NCI-H69 (cell line): ENCODE measurements at regions not wholly inside any gene's neighbourhood (a gene's known extent, or its start where the extent isn't known, plus 50 kb on each side); places are given as distances from the start of the nearest gene placed in this dataset.

Experiments
- DNase-seq: peaks from one replicate; lab custom pipeline; 2025; lab: John Stamatoyannopoulos, UW

DNA sequence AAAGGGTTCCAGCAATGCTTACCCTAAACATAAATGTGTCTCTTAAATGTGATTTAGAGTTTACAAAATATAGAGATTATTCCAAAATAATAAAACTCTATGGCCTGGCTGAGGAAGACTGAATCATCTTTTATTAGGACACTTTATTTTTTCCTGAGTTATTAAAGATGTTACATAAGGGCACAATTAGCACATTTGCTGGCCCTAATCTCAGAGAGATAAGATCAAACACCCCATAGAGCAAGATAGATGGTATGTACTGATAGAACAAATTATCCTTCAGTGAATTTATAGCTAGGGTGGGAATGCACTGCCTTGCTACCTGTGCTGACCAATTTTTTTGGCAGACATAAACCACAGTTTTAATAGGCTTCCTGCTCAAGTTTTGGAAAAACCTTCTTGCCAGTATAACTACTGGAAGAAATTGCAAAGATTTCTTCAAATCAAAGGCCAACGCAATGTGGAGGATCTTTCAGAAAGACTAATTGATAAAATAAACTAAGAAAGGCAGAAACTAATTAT, 367.1 kb upstream of the MPDZ start:
- no peak for DNase-seq

DNA sequence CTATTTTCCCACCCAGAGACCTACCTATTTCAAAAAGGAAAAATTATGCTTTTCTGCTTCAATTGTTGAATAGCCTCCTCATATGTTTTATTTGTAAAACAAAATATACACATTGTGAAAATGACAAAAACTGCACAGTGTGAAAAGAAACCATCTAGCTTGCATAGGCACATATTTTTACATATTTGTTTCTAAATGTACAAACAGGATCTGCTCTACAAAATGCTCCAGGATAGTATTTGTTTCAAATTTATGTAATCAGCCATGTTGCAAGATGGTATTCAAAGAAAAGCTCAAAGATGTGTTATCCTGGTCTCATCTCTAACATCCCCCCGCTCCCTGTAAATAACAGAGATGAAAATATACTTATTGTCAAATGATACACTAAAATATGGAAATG, 366.1 kb upstream of the MPDZ start:
- no peak for DNase-seq

DNA sequence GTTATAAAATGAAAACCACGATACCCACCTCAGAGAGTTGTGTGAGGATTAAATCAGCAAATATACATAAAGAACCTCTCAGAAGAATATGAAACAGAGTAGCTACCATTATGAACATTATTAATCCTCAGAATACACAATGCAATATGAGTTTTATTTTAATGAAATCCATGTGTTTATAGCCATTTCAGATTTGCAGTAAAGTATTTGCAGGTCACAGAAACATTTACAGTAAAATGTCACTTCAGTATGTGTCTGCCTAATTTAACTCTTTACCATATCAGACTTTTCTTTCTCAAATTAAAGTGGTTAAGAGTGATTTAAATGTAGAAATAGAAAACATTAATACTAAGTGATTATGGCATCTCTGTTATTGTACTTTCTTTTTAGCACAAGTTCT, 365.2 kb upstream of the MPDZ start:
- no peak for DNase-seq

DNA sequence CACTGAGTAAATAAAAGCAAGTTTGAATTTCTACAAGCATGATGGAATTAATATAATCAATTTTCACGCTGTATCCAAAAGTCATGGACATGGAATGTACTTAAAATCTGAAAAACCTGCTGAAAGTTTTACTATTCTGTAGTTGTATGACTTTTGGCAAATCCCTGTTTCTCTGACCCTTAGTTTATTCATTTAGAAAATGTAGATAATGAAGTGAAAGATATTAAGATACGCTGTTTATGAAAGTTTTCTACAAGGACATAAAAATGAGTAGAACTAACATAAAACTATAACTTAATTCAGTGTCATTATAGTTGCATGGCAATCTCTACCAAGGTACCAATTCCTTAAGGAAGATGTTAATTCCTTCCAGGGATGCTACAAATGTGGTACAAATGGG, 363.2 kb upstream of the MPDZ start:
- DNase-seq, result no peak

DNA sequence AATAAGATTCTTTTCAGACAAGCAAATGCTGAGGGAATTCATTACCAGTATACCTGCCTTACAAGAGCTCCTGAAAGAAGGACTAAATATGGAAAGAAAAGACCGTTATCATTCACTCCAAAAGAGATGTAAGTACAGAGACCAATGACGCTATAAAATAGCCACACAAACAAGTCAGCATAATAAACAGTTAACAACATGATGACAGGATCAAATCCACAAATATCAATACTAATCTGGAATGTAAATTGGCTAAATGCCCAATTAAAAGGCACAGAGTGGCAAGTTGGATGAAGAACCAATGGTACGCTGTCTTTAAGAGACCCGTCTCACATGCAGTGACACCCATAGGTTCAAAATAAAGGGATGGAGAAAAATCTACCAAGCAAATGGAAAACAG, 349.6 kb upstream of the MPDZ start:
- no peak for DNase-seq

DNA sequence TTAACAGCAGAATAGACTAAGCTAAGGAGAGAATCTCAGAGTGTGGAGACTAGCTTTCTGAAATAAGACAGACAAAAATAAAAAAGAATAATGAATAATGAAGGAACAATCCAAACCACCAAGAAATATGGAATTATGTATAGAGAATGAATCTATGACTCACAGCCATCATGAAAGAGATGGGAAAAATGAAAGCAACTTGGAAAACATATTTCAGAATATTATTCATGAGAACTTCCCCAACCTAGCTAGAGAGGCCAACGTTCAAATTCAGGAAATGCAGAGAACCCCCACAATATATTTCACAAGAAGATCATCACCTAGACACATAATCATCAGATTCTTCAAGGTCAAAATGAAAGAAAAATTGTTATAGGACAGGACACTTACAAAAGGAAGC, 349.0 kb upstream of the MPDZ start:
- no peak for DNase-seq

DNA sequence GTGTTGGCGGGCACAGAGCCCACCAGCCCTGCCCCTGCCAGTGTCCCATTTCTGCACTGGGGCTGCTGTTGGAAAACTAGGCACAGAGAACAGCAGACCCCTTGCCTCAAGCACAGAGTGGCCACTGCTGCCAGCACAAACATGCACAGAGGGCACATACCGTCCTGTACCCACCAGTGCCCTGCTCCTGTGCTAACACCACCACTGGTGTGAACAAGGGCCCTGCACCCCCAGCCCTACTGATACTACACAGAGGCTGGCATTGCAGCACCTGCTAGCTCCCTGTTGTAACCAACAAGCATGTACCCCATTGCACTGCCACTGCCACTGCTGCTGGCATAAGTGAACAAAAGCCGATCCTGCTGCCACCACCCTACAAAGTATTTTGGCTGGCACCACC, 348.0 kb upstream of the MPDZ start:
- no peak for DNase-seq

DNA sequence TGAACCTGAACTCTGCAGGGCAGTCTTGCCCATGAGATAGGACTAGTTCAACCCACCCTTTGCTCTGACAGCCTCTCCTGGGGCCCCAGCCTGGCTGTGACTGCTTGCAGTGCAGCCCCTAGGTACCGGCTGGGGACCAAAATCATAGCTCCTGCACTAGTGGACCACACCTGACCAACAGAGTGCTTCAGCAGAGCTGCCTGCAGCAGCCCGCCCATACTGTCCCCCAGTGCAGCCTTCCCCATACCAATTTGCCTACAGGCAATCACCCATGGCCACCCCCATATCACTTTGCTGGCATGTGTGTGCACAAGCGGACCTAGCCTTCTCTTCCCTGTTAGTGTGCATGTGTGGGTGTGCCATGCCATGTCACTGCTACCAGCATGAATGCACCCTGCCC, 347.6 kb upstream of the MPDZ start:
- no peak for DNase-seq

DNA sequence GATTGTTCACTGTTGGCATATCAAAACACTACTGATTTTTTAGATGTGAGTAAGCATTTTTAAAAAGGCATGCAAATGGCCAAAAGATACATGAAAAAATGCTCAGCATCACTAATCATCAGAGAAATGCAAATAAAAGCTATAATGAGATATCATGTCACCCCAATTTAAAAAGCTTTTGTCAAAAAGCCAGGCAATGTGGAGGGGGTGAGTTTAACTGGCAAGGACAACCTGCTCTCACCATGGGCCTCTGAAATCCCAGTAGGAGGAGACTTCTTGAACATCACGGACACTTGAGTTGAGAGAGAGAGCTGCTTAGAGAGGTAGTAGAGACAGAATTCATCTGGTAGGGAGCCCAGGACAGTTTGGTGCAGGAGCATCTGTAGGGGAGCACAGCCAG, 347.1 kb upstream of the MPDZ start:
- DNase-seq, result no peak

DNA sequence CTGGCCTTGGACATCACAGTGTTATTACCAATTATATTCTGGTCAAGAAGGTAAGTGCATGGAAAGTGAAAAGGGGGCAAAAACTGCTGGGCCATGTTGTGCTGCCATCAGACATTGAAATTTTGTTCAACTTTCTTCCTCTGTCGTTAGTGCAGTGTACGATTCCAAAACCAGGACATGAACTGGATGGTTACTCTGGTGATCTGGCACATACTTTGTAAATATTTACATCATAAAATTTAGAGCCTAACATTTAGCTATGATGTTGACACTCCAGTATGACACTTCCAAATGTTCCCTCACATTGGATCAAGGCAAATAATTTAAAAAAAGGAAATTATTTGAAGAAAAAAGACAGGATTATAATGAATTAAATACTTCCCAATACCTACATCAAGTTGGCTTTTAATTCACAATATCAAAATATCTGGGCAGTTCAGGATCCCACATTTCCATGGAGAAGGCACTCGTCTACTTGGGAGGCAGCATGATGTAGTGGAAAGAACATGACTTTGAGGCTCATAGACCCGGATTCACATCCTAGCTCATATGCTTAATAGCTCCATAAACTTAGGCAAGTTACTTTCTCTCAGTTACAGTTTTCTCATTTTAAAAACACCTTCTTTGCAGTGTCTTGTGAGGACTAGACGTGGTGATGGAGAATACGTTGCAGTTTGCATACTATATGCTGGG, 342.5 kb upstream of the MPDZ start:
- peak; percentile 14 for DNase-seq

DNA sequence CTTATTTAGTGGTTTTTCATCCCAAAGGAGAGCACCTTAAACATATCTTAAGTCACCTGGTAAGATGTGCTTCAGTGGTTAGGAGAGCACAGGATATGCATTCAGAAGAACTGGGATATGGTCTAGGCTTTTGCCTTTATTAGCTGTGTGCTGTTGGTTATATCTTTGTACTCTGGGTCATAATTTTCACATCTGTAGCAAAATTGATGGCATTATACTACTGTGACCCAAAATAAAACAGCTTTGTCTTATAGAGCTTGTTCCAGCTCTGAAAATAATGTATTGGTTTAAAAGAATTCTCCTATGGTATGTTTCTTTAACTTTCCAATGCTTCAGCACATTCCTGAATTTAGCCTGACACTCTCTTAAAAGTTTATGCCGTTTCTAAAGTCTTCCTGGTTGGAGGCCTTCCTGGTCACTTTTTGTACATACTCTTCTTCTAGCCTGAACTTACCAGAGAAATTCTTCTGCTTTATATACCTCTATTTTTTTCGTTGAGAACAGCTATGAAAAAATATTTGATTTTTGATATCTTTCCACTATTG, 337.1 kb upstream of the MPDZ start:
- no peak for DNase-seq

DNA sequence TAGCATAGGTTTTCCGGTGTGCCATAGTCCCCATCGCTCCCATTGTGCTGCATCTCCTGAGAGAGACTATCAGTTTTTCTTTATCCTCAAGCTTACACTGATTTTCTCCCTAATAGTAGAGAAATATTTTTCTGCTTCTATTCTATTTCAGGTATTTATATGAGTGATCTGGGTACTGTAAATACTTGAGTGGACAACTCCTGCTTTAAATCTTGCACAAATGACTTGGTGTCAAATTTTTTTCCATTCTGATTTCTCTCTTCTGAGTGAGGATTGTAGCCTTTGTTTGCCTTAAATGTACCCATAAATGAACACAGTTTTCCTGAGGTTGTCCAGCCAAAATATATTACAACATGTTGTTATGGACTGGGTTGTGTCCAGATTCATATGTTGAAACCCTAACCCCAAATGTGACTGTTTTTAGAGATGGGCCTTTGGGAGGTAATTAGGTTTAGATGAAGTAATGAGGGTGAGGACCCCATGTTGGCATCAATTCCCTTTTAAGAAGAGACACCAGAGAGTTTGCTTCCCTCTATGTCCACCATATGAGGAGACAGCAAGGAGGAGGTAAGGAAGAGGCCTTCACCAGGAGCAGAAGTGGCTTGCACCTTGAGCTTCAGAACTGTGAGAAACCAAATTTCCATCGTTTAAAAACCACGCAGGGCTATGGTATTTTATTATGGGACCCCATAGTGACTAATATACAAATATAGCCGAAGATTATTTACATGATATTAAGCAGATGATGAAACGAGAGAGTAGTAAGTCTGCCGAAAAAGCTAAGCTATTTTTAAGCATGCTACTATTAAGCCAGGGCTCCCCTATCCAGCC, 336.4 kb upstream of the MPDZ start:
- DNase-seq, result no peak

DNA sequence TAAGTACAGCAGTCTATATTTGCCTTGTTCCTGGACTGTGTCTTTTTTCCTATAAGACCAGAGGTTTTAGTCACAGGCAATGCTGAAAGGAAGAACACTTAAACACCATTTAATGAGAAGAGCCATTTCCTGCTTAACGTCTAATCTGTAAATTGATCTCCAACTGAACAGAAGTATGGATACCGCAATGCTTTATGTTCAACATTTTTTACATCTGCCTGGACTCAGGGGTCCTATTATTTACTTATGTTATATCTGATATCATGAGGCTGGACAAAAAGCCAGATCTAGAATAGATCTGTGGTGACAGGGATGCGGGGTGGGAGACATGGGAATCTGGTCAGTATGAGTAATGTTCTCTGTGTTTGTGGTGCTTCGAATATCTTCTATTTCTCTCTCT, 334.6 kb upstream of the MPDZ start:
- DNase-seq, result peak; percentile 41

DNA sequence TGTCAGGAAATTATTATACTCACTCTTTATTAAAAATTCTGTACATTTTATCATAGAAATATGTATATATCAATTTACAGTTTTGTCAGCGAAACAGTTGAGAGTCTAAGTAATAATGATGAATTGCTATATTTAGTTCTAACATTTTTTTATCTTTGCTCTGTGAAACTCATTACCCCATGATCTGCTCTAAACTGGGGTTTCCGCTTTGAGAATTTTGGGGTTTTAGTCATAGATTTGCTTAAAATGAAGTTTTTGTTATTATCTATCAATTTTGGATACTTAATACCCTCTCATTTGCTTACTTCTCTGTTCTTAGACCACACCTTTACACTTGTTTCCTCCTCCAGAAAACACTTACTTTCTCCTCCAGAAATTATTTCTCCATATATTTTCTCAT, 333.8 kb upstream of the MPDZ start:
- DNase-seq, result no peak

DNA sequence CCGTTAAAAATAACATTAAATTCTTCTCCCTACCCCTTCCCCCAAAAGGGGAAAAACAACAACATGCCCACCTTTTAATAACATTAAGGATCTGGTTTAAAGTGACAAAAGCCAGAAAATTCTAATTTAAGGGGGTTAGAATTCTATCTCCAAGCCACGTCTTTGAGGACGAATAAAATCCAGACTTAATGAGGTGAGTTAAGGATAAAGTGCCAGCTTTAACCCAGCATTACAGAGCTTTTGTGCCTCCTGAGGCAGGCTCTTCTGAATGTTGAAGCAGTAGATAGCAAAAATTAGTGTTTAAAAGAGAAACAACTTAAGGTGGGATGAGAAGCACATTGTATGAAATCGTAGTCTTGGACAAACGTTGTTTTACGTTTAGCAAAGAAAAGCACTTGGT, 329.0 kb upstream of the MPDZ start:
- DNase-seq, result peak; percentile 35

DNA sequence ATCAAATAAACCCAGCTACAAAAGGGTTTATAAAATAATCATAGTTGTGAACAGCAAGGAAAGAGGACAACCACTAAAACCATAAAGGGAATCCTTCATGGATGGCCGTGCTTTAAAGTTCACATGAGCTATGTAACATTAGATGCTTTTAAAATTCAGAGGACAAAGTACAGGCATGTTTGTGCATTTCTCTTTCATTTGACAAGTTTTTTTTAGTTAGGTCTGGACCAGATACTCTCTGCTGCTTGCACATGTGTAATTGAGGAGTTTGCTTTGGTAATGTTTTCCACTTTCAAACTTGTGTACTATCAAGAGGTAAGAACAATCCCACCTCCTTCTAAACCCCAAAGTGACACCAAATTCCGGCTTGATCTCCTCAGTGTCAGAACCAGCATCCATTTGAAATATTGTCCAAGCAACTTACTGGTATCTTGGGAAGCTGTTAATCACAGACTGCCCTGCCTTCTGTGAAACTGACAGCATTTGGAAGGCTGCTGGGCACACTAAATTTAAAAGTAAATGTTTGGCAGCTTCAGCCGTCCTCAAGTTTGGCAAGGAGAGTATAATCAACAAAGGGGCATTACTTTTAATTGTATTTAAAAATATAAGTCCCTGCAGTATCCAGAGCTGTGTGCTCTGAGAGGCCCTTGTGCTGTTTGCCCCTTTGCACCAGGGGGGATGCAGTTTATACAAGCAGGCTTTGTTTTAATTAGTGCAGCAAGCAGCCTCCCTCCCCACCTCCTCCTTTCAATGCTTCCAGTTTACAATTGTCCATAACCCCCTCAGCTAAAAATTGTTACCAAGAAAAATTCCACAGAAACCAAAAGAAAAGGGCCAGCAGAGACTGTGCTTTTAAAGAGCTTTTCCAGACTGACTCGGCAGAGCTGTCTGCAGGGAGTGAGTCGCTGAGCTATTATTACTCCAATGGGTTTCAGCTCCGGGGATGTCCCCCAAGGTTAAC, 328.3 kb upstream of the MPDZ start:
- peak; percentile 70 for DNase-seq

DNA sequence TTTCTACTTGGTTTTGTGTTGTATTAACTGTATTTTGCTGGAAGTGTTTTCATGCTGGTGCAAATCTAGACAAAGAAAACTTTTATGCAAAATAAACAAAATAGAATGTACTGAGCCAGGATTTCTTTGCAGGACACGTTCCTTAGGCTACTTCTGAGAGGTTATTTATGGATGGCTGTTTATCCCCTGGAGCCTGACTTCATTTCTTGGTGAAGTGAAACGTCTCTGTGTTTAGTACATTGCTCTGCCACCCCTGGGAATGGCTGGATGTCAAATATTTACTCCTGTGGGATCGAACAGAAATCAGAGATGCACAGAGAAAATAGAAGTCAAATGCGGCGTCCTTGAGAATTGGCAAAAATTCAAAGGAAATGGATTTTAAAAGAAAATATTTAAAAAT, 327.1 kb upstream of the MPDZ start:
- no peak for DNase-seq

DNA sequence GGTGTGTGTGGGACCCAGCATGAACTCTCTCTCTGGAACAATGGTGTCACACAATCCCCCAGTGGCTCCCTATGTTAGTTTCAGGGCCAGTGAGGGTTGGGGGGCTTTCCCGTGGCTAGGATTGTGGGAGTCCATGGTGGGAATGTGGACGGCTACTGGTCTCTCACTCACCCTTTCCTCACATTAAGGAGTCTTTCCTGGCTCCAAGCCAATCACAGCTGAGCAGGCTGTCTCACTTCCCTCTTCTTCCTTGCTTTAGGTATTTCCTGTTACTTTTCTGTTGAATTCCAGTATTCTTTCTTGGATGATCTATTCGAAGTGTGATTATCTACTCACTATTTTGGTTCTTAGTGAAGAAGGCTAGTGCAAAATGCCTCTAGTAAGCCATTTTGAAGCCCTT, 324.4 kb upstream of the MPDZ start:
- peak; percentile 44 for DNase-seq

DNA sequence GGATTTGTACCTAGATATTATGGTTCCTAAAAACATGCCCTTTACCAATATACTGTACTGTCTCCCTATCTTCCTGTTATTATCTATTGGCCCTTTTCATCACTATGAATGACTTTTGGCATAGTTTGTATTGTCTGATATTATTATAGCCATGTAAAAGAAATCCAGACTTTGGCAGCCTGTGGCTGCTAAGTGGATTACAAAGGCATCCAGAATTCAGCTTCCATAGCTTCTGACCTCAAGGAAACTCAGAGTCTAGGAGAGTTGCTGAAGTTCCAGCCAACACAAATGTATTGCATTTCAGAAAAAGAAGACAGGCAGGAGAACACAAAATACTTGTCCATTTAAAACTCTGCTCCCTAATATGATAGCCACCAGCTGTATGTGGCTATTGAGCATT, 319.2 kb upstream of the MPDZ start:
- DNase-seq, result no peak

DNA sequence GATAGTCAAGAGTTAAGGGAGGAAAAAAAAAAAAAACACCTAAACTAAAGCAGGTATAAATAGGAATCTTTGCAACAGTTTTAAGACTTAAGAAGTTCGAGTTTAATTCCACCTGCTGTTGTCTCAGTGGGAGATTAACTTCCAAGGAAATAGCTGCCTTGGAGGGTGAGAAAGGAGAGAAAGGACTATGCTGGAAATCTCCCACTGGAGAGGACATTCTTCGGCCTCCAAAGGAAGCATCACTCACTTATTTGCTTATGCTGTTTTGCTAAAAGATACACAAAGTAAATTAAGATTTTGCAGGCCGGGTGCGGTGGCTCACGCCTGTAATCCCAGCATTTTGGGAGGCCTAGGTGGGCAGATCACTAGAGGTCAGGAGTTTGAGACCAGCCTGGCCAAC, 317.9 kb upstream of the MPDZ start:
- DNase-seq, result no peak

DNA sequence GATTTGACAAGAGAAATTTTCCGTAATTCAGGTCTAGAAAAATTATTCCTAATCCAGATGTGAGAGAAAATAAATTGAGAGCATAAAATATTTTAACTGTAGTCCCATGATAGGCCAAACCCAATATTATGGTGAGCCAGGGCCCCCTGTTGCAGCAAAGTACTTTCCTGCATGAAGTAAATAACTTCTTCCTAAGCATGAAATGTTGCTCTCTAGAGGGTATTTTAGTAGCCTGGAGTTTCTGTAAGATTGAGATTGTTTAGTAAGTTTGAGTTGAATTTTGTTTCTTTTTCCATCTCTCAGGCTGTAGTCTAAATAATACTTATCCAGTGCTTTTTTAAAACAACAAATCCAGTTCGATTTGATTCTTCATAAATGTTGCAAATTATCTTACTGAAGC, 317.5 kb upstream of the MPDZ start:
- no peak for DNase-seq

DNA sequence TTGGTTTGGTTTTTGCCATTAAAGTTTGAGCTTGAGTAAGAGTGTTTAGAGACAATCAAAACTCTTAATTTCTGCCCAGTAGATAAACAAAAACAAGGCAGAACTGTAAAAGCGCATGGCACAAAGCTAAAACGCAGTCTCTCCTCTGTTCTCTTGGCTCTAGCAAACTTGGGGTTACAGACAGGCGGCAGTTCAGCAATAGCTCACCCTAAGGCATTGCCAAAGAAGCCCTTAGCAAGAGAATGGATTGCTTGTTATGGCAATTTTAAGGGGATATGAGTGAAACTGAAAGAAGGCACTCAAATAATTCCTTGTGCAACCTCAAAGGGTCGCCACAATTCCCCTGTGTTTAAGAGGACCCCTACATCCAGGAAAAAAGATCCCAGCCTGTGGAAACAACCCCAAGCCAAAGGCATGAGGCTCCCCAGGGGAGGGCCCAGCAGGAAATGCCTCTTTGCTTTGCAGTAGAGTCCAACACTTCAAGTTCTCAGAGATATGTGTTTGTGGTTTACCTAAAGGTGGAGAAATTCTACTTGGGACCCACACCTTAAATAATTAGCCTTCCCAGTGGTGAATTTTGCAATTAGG, 317.0 kb upstream of the MPDZ start:
- DNase-seq, result no peak
